ENCODE measurements at regions not wholly inside any gene's neighbourhood (a gene's known extent, or its start where the extent isn't known, plus 50 kb on each side); places are given as distances from the start of the nearest gene placed in this dataset.

DNA sequence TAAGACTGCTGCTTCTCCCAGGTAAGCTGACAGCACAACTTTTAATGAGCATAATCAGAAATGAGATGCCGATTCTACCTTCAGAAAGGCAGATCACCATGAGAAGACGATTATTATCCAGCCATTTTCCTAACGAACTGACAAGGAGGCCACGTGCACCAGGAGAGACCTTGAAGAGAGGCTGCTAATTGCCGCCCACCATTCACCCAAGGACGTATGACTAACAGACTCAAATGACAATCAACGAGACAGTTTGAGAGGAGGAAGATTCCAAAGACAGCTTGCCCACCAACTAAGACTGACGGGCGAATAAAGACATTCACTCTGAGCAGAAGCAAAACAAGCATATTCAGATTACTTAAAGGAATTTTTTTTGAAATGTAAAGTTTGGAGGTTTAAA is 301.9 kb upstream of the TAC1 start:
- TF ChIP-seq, protein P1, sequence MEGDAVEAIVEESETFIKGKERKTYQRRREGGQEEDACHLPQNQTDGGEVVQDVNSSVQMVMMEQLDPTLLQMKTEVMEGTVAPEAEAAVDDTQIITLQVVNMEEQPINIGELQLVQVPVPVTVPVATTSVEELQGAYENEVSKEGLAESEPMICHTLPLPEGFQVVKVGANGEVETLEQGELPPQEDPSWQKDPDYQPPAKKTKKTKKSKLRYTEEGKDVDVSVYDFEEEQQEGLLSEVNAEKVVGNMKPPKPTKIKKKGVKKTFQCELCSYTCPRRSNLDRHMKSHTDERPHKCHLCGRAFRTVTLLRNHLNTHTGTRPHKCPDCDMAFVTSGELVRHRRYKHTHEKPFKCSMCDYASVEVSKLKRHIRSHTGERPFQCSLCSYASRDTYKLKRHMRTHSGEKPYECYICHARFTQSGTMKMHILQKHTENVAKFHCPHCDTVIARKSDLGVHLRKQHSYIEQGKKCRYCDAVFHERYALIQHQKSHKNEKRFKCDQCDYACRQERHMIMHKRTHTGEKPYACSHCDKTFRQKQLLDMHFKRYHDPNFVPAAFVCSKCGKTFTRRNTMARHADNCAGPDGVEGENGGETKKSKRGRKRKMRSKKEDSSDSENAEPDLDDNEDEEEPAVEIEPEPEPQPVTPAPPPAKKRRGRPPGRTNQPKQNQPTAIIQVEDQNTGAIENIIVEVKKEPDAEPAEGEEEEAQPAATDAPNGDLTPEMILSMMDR (IDR thresholded peaks at IDR 0.05): no peak
- no peak for TF ChIP-seq POLR2A (IDR thresholded peaks at IDR 0.05)
- TF ChIP-seq EP300 (IDR thresholded peaks at IDR 0.05; ENCODE audit: low read depth): no peak
- no peak for TF ChIP-seq POLR2AphosphoS5 (IDR thresholded peaks at IDR 0.05)

Data from transverse colon (tissue), 4 donors.